ENCODE measurements at regions not wholly inside any gene's neighbourhood (a gene's known extent, or its start where the extent isn't known, plus 50 kb on each side); places are given as distances from the start of the nearest gene placed in this dataset.

DNA sequence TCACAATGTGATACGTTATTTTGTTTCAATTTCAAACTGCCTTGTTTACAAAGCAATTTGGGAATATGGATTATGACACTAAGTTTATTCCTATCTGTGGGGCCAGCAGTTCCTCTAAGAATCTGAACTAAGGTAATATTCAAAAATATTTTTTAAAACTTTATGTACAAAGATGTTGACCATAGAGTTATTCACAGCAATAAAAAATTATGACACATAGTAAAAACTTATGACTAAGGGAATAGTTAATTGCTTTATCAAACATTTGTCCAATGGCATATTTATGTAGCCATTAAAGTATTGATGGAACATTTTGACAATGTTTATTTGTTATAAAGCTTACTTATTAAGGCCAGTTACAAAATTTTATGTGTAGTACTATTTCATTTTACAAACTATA lies 73.4 kb upstream of the FREM1 start:
- H3K4me1 ChIP-seq (ENCODE audit: control insufficient read depth, insufficient read depth, low read length), result no peaks in the 10 kb centered on the region
- no peak overlapping the region for H3K4me3 ChIP-seq (ENCODE audit: low read length)
- no peaks in the 10 kb centered on the region for H3K27me3 ChIP-seq (ENCODE audit: control insufficient read depth, insufficient read depth, low read length)
- no peaks in the 10 kb centered on the region for H3K36me3 ChIP-seq (ENCODE audit: control insufficient read depth, insufficient read depth, low read length)
- H3K9ac ChIP-seq (ENCODE audit: low read length), result no peak overlapping the region
- no peak overlapping the region for H3K27ac ChIP-seq (ENCODE audit: low read depth, low read length)

DNA sequence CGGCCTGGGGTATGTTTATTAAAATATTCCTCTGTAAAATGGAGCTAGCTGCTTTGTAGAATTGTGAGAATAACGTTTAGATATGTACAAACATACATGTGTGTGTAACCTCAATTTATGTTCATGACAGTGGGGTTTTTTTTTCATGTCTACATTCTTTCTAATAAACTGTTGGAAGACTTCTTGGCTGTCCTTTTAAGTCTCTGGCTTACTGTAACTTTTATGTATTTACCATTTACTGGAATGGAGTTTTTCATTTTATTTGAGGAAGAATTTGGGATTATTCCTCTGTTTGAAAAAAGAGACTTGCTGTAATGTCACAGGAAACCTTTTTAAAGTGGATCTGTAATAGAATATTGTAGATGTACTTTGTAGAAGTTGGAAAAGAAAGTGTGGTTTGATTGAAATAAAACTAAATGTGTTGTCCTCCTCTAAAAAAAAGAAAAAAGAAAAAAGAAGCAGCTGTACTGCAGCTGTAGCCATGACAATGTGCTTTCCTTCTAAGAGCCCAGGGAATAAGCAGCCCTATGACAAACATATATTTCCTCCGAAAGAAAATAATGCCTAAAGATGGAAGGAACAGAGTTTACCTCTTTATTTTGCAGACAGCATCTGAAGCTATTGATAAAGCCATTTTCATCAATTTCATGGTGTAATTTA lies 71.2 kb upstream of the FREM1 start:
- Histone ChIP-seq H3K4me1 (ENCODE audit: control insufficient read depth, insufficient read depth, low read length) (no peaks in the 10 kb centered on the region), H3K36me3 (ENCODE audit: control insufficient read depth, insufficient read depth, low read length) (no peaks in the 10 kb centered on the region), H3K27ac (ENCODE audit: low read depth, low read length) (no peak overlapping the region), H3K4me3 (ENCODE audit: low read length) (no peak overlapping the region), H3K9ac (ENCODE audit: low read length) (no peak overlapping the region), H3K27me3 (ENCODE audit: control insufficient read depth, insufficient read depth, low read length) (no peaks in the 10 kb centered on the region)

DNA sequence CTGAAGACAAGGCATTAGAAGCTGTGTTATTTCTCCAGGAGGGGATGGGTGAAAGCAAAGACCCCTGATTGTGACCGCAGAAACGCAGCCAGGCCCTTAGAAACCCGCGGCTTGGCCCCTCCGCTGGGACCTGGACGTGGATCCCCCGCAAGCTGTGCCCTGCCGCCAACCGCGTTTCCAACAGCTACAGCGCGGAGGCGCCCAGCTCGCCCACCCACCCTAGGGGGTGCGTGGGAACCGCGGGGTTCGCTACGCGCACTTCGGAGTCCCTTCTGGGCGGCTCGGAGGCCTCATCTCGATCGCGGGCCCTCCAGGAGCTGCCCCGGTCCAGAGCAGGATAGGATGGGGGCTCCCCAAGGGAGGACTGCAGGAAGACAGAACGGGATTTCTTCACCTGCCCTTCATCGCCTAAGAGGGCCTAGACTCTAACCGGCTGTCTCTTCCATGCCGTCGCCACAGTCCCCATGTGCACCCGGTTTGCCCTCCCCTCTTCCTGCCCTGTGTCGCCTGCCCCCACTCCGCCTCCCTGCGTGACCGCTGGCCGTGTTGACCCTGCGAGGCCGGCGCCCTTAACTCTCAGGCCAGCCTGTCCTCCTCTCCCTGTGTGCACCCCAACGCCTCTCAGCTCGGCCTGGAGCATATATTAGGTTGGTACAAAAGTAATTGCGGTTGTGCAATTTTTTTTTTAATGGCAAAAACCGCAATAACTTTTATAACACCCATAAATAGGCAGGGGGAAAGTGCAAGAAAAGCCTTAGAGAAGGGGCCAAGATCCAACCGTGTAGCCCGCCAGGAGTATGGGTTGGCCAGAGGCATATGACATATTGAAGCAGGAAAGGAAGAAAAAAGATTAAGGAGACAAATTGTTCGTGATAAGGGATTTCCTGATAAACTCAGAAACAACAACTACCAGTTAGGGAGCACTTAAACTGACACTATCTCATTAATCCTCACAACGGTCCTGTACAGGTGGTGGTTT lies 68.1 kb upstream of the FREM1 start:
- H3K4me1 ChIP-seq (ENCODE audit: control insufficient read depth, insufficient read depth, low read length), result no peaks in the 10 kb centered on the region
- no peak overlapping the region for H3K27ac ChIP-seq (ENCODE audit: low read depth, low read length)
- H3K27me3 ChIP-seq (ENCODE audit: control insufficient read depth, insufficient read depth, low read length), result no peaks in the 10 kb centered on the region
- no peak overlapping the region for H3K4me3 ChIP-seq (ENCODE audit: low read length)
- no peaks in the 10 kb centered on the region for H3K36me3 ChIP-seq (ENCODE audit: control insufficient read depth, insufficient read depth, low read length)
- no peak overlapping the region for H3K9ac ChIP-seq (ENCODE audit: low read length)

DNA sequence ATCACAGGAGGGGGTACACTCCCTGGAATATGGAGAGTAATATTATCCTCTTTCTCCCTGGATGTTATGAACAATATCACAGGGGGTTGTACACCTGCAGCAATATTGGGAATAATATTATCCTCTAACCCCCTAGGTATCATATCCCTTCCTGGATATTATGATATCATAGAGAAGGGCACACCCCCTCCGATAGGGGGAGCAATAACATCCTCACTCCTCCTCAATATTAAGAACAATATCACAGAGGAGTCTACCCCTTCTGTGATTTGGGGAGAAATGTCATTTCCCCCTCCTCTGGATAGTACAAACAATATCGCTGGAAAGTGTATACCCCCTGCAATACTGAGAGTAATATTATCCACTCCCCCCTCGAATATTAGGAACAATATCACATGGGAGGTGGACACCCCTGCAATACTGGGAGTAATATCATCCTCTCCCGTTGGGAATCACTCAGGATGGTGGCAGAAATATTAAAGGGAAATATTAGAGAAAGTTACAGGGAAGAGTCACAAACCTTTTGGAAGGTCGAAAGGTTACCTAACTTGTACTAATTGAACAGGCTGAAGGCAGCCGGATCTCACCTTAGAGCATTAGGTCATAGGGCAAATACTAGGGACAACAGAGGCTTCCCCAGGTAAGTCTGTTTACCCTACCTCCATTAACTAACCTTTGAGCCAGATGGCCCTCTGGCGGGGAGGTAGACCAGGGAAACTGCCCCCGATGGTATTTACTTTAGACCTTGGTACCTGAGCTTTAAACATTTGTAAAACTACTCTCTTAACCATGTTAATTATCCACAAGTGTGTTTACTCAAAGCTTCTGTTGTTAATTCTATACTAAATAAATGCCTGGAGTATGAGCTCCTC lies 57.5 kb upstream of the FREM1 start:
- Histone ChIP-seq H3K4me1 (ENCODE audit: control insufficient read depth, insufficient read depth, low read length) (no peaks in the 10 kb centered on the region), H3K36me3 (ENCODE audit: control insufficient read depth, insufficient read depth, low read length) (no peaks in the 10 kb centered on the region), H3K27me3 (ENCODE audit: control insufficient read depth, insufficient read depth, low read length) (no peaks in the 10 kb centered on the region), H3K4me3 (ENCODE audit: low read length) (no peak overlapping the region), H3K27ac (ENCODE audit: low read depth, low read length) (no peak overlapping the region), H3K9ac (ENCODE audit: low read length) (no peak overlapping the region)

DNA sequence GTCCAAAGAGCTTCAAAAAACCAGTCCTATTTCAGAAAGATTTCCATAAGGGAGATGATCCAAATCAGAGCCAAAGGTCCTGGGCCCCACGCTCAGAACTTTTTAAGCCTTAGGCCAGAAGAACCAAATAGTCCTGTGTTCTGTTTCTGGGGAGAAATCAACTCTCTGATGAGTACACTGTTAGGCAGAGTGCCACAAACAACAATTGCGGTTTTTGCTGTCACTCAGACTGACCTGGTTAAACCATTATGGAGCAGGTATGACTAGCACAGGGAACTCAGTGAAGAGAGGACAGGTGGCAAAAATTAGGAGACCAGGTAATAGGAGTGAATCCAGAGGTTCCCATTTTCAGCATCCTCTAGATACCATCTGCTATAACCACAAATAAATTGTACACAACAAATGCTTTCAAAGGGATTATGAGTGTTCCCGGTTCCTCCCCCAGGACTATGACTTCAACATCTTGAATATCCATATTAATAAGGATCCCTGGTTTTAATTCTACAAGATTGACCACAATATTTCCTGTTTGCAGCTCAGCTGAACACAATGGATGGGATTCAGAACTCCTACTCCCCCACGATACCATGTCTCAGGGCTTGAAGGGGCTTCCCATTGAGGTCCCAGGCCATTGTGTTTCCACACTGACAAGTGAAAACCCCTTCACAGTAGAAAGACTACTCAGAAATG lies 52.1 kb upstream of the FREM1 start:
- H3K36me3 ChIP-seq (ENCODE audit: control insufficient read depth, insufficient read depth, low read length), result no peaks in the 10 kb centered on the region
- H3K27me3 ChIP-seq (ENCODE audit: control insufficient read depth, insufficient read depth, low read length), result no peaks in the 10 kb centered on the region
- H3K4me3 ChIP-seq (ENCODE audit: low read length), result no peak overlapping the region
- no peak overlapping the region for H3K27ac ChIP-seq (ENCODE audit: low read depth, low read length)
- H3K4me1 ChIP-seq (ENCODE audit: control insufficient read depth, insufficient read depth, low read length), result no peaks in the 10 kb centered on the region
- H3K9ac ChIP-seq (ENCODE audit: low read length), result no peak overlapping the region

DNA sequence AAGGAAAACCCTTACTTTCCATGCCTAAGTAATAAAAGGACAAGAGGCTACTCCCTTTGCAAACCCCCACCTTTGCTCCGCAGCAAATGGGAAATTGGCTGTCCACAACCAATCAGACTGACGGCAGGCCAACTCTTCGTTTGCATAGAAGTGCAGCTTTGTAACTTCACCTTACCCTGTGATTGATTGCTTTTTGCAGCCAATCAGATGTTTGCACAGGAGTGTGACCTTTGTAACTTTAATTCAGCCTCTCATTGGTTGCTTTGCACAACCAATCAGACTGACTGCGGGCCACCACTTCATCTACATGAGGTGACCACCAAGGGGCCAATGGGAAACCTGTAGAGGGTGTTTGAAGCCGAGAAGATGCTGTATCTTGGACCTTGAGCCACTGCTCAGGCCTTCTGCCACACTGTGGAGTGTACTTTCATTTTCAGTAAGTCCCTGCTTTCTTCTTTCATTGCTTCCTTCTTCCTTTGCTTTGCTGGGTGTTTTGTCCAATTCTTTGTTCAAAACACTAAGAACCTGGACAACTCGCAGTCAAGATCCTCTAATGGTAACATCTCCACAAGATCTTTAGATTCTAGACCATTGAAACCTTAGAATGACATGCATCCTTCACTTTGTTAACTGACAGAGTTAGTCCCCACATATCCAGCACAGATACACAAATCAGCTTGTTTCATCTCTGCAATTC lies 51.3 kb upstream of the FREM1 start:
- H3K27me3 ChIP-seq (ENCODE audit: control insufficient read depth, insufficient read depth, low read length), result no peaks in the 10 kb centered on the region
- no peak overlapping the region for H3K4me3 ChIP-seq (ENCODE audit: low read length)
- no peak overlapping the region for H3K27ac ChIP-seq (ENCODE audit: low read depth, low read length)
- no peak overlapping the region for H3K9ac ChIP-seq (ENCODE audit: low read length)
- H3K4me1 ChIP-seq (ENCODE audit: control insufficient read depth, insufficient read depth, low read length), result no peaks in the 10 kb centered on the region
- H3K36me3 ChIP-seq (ENCODE audit: control insufficient read depth, insufficient read depth, low read length), result no peaks in the 10 kb centered on the region

DNA sequence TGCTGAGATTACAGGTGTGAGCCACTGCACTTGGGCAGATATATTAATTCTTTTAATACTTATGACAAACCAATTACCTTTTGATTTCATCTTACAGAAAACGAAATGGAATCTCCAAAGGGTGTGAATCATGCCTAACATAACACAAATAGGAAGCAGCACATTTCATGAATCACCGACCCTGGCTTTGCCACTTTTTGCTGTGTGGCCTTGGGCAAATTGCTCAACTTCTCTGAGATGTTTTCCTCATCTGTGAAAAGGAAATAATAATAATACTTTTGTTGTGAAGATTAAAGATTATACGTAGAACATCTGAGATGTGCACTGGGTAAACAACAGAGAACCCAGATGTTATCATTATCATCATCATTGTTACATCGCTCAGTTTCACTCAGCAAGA lies 50.7 kb upstream of the FREM1 start:
- Histone ChIP-seq H3K4me3 (ENCODE audit: low read length) (no peak overlapping the region), H3K4me1 (ENCODE audit: control insufficient read depth, insufficient read depth, low read length) (no peaks in the 10 kb centered on the region), H3K9ac (ENCODE audit: low read length) (no peak overlapping the region), H3K36me3 (ENCODE audit: control insufficient read depth, insufficient read depth, low read length) (no peaks in the 10 kb centered on the region), H3K27ac (ENCODE audit: low read depth, low read length) (no peak overlapping the region), H3K27me3 (ENCODE audit: control insufficient read depth, insufficient read depth, low read length) (no peaks in the 10 kb centered on the region)

Data from rectal smooth muscle tissue (tissue), 1 donor.